Mucosa of rectum (tissue), 2 donors: ENCODE measurements at regions not wholly inside any gene's neighbourhood (a gene's known extent, or its start where the extent isn't known, plus 50 kb on each side); places are given as distances from the start of the nearest gene placed in this dataset.

Experiments used
- H3K27ac ChIP-seq, 2 donors: one replicate each; pipeline ENCODE4 v1.7.0; 2013; ENCODE audit warnings: inconsistent platforms in 2 of 2, low read depth in 2 of 2, low read length in 2 of 2
- H3K27me3 ChIP-seq, 2 donors: one replicate each; pipeline ENCODE4 v1.7.0; 2013; ENCODE audit warnings: low read length in 2 of 2; ENCODE audit not compliant: control insufficient read depth in 2 of 2, insufficient read depth in 2 of 2
- H3K36me3 ChIP-seq, 2 donors: one replicate each; pipeline ENCODE4 v1.7.0; 2013; ENCODE audit warnings: low read length in 2 of 2; ENCODE audit not compliant: control insufficient read depth in 2 of 2, insufficient read depth in 2 of 2
- H3K4me1 ChIP-seq, 2 donors: one replicate each; pipeline ENCODE4 v1.7.0; 2013; ENCODE audit warnings: low read length in 2 of 2, mild to moderate bottlenecking in 1 of 2; ENCODE audit not compliant: control insufficient read depth in 2 of 2, insufficient read depth in 2 of 2
- H3K4me3 ChIP-seq, 2 donors: one replicate each; pipeline ENCODE4 v1.7.0; 2013; ENCODE audit warnings: low read length in 2 of 2
- H3K9ac ChIP-seq, 2 donors: one replicate each; pipeline ENCODE4 v1.7.0; 2013; ENCODE audit warnings: low read length in 2 of 2, low read depth in 1 of 2, mild to moderate bottlenecking in 1 of 2
- H3K9me3 ChIP-seq, 2 donors: one replicate each; pipeline ENCODE4 v1.7.0; 2013; ENCODE audit warnings: low read length in 2 of 2; ENCODE audit not compliant: control insufficient read depth in 2 of 2
- donor health status: healthy.
- donor health status: Normal muscosa, but diverticular disease.

DNA sequence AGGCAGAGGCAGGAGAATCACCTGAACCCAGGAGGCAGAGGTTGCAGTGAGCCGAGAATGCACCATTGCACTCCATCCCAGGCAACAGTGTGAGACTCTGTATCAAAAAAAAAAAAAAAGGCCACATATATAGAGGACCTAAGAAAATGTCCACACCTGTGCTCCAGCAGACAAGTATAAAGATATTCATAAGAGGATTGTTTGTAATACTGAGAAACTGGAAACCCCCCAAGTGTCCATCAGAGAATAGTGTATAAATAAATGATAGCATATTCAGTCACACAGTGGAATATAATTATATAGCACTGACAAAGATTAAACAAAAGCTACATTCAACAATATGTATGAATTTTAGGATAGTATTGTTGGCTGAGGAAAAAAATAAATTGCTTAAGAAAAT, 1050.6 kb downstream of the GRM8 start:
- no peaks in the 10 kb centered on the region for H3K9me3 ChIP-seq

DNA sequence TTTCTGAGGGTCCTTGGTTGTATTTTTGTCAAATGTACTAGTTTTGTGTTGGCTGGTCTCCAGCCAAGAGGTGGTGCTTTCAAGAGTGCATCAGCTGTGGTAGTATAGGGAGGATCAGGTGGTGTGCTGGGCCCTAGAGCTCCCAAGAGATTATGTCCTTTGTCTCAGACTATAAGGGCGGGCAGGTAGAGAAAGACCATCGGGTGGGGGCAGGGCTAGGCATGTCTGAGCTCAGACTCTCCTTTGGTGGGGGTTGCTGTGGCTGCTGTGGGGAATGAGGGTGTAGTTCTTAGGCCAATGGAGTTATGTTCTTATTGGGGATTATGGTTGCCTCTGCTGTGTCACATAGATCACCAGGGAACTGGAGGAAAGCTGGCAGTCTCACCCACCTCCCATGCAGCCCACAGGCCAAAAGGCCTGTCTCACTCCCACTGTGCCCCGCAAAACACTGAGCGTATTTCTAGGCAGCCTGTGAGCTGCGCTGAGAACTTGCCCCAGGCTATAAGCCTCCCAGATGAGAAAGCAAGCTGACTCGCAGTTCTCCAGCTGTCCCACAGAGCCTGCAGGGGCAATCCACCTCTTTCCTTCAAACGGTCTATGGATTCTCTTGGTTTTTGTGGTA, 1066.7 kb downstream of the GRM8 start:
- Histone ChIP-seq H3K4me1 (no peaks in the 10 kb centered on the region), H3K36me3 (no peaks in the 10 kb centered on the region), H3K27me3 (no peaks in the 10 kb centered on the region), H3K4me3 (no peak overlapping the region), H3K27ac (no peak overlapping the region), H3K9ac (no peak overlapping the region), H3K9me3 (no peaks in the 10 kb centered on the region)

More for the DNA sequence above, 1050.6 kb downstream of the GRM8 start:
- Histone ChIP-seq H3K4me3 (no peak overlapping the region), H3K27me3 (no peaks in the 10 kb centered on the region), H3K9ac (no peak overlapping the region), H3K36me3 (no peaks in the 10 kb centered on the region), H3K27ac (no peak overlapping the region), H3K4me1 (no peaks in the 10 kb centered on the region)

DNA sequence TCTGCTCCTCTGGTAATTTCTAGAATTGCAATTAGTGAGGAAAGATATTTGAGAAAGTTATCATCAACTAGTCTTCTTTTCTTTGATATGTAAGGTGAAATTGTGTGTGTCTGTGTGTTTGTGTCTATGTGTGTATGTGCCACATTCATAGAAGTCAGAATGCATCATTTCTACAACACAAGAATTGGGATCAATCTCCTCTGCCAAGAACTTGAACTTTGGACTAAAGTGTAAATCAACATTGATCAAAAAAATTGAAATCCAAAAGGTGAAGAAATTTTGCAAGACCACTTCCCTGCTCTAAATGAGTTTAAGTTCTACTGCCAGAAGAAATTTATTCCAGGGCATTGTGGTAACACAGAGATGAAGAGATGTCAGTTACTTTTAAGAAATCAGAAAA, 1072.8 kb downstream of the GRM8 start:
- Histone ChIP-seq H3K4me3 (no peak overlapping the region), H3K36me3 (no peaks in the 10 kb centered on the region), H3K9me3 (no peaks in the 10 kb centered on the region), H3K27ac (no peak overlapping the region), H3K9ac (no peak overlapping the region), H3K4me1 (no peaks in the 10 kb centered on the region), H3K27me3 (no peaks in the 10 kb centered on the region)

DNA sequence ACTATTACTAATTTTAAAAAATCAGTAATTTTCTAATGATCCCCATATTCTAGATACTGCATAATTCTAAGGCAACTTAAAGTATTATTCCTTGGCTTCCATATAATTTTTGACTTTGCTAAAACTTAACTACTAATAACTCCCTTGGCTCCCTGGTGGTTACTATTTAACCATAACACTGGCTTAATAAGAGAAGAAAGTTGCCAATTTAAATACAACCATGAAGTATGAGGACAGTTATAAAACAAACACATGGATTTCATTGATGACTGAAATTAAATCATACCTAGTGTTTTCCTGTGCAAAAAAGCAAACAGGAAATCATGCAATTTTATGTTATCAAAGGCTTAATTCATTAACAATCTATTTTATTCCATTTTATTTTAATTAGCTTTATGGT, 1073.9 kb downstream of the GRM8 start:
- Histone ChIP-seq H3K36me3 (no peaks in the 10 kb centered on the region), H3K4me1 (no peaks in the 10 kb centered on the region), H3K27me3 (no peaks in the 10 kb centered on the region), H3K9ac (no peak overlapping the region), H3K9me3 (no peaks in the 10 kb centered on the region), H3K27ac (no peak overlapping the region), H3K4me3 (no peak overlapping the region)

DNA sequence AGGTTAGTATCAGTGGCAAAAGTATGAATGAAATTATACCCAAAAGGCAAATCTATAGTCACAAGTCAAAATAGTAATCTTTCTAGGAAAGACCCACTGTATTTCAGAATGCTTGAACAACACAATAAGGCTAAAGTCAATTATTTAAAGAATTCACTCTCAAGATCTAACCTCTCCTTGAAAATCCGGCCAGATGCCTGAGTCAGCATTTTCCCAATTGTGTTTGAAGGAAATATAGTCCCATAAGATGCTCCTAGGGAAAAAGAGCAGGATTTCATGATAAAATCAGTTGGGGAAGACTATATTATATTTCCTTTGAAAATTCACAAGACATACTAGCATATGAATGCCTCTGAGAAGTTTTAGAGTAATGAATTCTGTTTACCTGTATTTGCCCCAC, 1075.0 kb downstream of the GRM8 start:
- H3K27me3 ChIP-seq, result no peaks in the 10 kb centered on the region
- H3K27ac ChIP-seq, result no peak overlapping the region
- no peaks in the 10 kb centered on the region for H3K4me1 ChIP-seq
- H3K9me3 ChIP-seq, result no peaks in the 10 kb centered on the region
- H3K4me3 ChIP-seq, result no peak overlapping the region
- no peak overlapping the region for H3K9ac ChIP-seq
- H3K36me3 ChIP-seq, result no peaks in the 10 kb centered on the region

DNA sequence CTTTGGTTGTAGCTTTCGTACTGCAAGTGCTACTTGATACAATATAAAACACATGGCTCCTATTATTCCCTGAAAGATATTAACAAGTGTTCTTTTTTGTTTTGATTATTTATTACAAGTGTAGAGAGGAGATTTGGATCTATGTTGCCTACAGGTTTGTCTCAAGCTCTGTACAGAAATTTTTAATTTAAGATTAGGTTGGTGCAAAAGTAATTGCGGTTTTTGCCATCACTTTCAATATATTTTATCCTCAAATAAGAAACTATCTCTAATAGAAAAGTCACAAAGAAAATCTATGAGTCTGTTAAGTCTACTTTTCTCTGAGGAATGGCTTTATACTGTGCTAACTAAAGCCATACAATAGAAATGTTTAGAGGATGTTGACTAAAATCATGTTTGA, 1086.1 kb downstream of the GRM8 start:
- H3K9me3 ChIP-seq, result peaks cover 0 to 4% of the 10 kb centered on the region in 2 donors
- H3K4me1 ChIP-seq, result no peaks in the 10 kb centered on the region
- H3K9ac ChIP-seq, result no peak overlapping the region
- H3K27me3 ChIP-seq, result no peaks in the 10 kb centered on the region
- H3K36me3 ChIP-seq, result no peaks in the 10 kb centered on the region
- H3K4me3 ChIP-seq, result no peak overlapping the region
- no peak overlapping the region for H3K27ac ChIP-seq

DNA sequence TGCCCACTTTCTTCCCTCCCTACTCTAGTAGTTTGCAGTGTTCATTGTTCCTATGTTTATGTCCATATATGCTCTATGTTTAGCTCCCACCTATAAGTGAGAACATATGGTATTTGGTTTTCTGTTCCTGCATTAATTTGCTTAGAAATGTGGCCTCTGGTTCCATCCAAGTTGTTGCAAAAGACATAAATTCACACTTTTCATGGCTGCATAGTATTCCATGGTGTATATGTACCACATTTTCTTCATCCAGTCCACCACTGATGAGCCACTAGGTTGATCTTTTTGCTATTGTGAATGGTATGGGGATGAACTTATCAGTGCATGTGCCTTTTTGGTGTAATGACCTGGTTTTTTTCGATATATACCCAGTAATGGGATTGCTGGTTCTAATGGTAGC, 1089.1 kb downstream of the GRM8 start:
- no peaks in the 10 kb centered on the region for H3K36me3 ChIP-seq
- H3K4me1 ChIP-seq, result no peaks in the 10 kb centered on the region
- H3K9me3 ChIP-seq, result peaks cover 0 to 4% of the 10 kb centered on the region in 2 donors
- H3K4me3 ChIP-seq, result no peak overlapping the region
- no peaks in the 10 kb centered on the region for H3K27me3 ChIP-seq
- no peak overlapping the region for H3K9ac ChIP-seq
- H3K27ac ChIP-seq, result no peak overlapping the region

DNA sequence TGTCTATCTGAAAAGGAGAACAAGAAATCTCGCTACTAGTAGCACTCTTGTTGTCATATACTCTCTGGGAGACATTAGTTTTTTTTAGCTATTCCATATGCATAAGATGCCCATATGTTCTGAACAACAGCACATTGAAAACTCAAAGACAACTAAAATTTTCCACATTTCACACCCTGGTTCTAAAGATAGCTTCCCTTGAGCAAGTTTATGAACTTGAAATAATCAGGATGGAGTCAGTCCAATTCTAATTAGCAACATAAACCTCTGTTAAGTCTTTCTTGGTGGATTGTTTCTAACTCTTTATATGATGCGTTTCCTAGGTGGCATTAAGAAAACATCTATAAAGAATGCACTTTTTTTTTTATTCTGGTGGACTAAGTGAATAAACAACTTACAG, 1095.3 kb downstream of the GRM8 start:
- Histone ChIP-seq H3K4me3 (no peak overlapping the region), H3K9ac (no peak overlapping the region), H3K4me1 (no peaks in the 10 kb centered on the region), H3K9me3 (no peaks in the 10 kb centered on the region), H3K27ac (no peak overlapping the region), H3K27me3 (no peaks in the 10 kb centered on the region), H3K36me3 (no peaks in the 10 kb centered on the region)

DNA sequence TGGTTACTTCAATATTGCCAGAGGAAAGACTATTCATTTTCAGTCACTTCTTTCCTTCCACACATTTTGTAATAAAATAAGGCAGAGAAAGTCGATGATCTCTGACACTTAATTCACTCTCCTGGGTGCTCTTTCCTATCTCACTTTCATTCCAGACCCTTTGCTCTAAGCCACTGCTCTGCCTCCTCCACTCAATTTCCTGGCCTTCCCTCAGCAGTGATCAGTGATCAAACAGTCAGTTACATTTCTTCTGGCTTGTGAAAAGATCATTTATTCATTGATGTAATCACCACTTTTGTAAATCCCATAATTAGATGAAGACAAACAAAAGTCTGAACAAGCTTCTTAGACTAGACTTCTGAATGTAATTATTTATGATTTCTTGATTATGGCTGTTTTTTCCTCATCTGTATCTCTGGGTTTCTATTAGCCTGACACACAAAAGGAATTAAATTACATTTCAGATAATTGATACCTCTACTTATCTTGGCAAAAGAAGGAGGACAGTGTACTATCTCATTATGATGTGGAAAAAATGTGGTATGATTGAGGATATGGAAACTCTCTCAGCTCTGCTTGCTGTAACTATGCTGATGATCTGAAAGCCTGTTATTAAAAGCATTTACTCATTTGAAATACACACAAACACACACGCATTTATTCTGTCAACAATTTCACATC, 1102.3 kb downstream of the GRM8 start:
- Histone ChIP-seq H3K9me3 (no peaks in the 10 kb centered on the region), H3K4me1 (no peaks in the 10 kb centered on the region), H3K4me3 (no peak overlapping the region)

DNA sequence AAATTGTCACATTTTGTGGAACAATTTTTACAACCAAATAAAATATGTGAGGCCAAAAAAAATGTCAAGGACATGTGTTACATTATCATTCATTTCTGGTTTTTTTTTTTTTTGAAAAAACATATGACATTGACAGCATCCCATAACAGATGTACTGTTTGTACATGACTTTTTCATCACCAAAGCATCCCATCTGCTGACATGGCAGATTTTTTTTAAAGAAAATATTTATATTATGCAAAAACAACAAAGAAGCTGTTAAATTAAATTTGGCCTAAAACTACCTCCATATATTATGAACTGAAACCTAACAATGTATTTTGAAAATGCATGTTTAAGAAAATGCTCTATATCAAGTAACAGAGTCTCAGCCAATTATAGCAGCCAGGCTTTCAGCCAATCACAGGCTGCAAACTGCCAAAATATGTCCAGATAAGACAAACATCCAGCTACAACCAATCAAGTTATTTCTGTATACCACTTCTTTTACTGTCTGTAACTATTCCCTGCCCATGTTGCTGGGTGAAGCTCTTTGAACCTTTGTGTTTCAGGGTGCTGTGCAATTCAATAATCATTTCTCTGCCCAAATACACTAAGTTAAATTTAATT, 1111.8 kb downstream of the GRM8 start:
- Histone ChIP-seq H3K9me3 (no peaks in the 10 kb centered on the region), H3K36me3 (no peaks in the 10 kb centered on the region), H3K27me3 (no peaks in the 10 kb centered on the region), H3K4me3 (no peak overlapping the region), H3K4me1 (no peaks in the 10 kb centered on the region), H3K9ac (no peak overlapping the region), H3K27ac (no peak overlapping the region)

More for the DNA sequence above, 1102.3 kb downstream of the GRM8 start:
- no peaks in the 10 kb centered on the region for H3K27me3 ChIP-seq
- no peak overlapping the region for H3K9ac ChIP-seq
- H3K27ac ChIP-seq, result no peak overlapping the region
- H3K36me3 ChIP-seq, result no peaks in the 10 kb centered on the region
